DND-41 (cell line): ENCODE measurements at regions not wholly inside any gene's neighbourhood (a gene's known extent, or its start where the extent isn't known, plus 50 kb on each side); places are given as distances from the start of the nearest gene placed in this dataset.

ENCODE experiments used
- ATAC-seq: fragments of 200-7000 bp; cut with Tn5 transposase; 3 replicates; pipeline ENCODE4 v1.9.1; 2021; ENCODE audit warnings: low read depth; ENCODE audit not compliant: insufficient read depth
- DNase-seq: peaks from one replicate; pipeline ENCODE4 v3.0.0-alpha.2; 2020
- H2AFZ ChIP-seq: 2 replicates; pipeline ENCODE4 v1.6.0; 2012; ENCODE audit warnings: low read depth, low read length
- H3K27ac ChIP-seq: 2 replicates; pipeline ENCODE4 v1.5.1; 2012; ENCODE audit warnings: low read length, inconsistent platforms
- H3K27me3 ChIP-seq: fragments of 200-600 bp; sonication (generic); 2 replicates; pipeline ENCODE4 v1.6.0; 2012; ENCODE audit warnings: low read length, mild to moderate bottlenecking, inconsistent platforms; ENCODE audit not compliant: insufficient read depth, poor library complexity
- H3K36me3 ChIP-seq: 2 replicates; pipeline ENCODE4 v1.5.1; 2012; ENCODE audit warnings: low read length, inconsistent platforms; ENCODE audit not compliant: insufficient read depth
- H3K4me1 ChIP-seq: 2 replicates; pipeline ENCODE4 v1.5.1; 2012; ENCODE audit warnings: mild to moderate bottlenecking, low read length; ENCODE audit not compliant: insufficient read depth
- H3K4me2 ChIP-seq: 2 replicates; pipeline ENCODE4 v1.6.0; 2012; ENCODE audit warnings: mild to moderate bottlenecking, moderate library complexity, low read length, inconsistent platforms; ENCODE audit not compliant: insufficient read depth
- H3K4me3 ChIP-seq, 2 experiments: fragments of 200-600 bp in 1 of 2; shearing (Covaris generic) in 1 of 2; 2 replicates each; pipeline ENCODE4 v1.5.1; 2012 to 2016; ENCODE audit warnings: inconsistent platforms in 2 of 2, low read length in 2 of 2, mild to moderate bottlenecking in 2 of 2, low read depth in 1 of 2, moderate library complexity in 1 of 2
- H3K79me2 ChIP-seq: 2 replicates; pipeline ENCODE4 v1.6.0; 2012; ENCODE audit warnings: low read length, inconsistent platforms; ENCODE audit not compliant: insufficient read depth
- H3K9ac ChIP-seq: 2 replicates; pipeline ENCODE4 v1.6.0; 2012; ENCODE audit warnings: low read depth, mild to moderate bottlenecking, inconsistent platforms, low read length, moderate library complexity
- H3K9me3 ChIP-seq: 2 replicates; pipeline ENCODE4 v1.5.1; 2012; ENCODE audit warnings: low read length, moderate library complexity, mild to moderate bottlenecking, inconsistent platforms; ENCODE audit not compliant: insufficient read depth, severe bottlenecking
- H4K20me1 ChIP-seq: 2 replicates; pipeline ENCODE4 v1.6.0; 2012; ENCODE audit warnings: low read length; ENCODE audit not compliant: insufficient read depth
- EZH2 ChIP-seq: IDR thresholded peaks from 3 replicates; pipeline ENCODE4 v1.6.1; 2012; ENCODE audit warnings: borderline replicate concordance, low read depth, mild to moderate bottlenecking, moderate library complexity, low read length, inconsistent platforms; ENCODE audit not compliant: severe bottlenecking
- TF ChIP-seq, protein P1 (sequence below): IDR thresholded peaks from 2 replicates; pipeline ENCODE4 v1.5.1; 2012; ENCODE audit warnings: borderline replicate concordance, low read length, moderate library complexity, mild to moderate bottlenecking; ENCODE audit not compliant: poor library complexity, severe bottlenecking; ENCODE audit errors: extremely low read depth

- H2AFZ ChIP-seq = no peak overlapping the region
- no peaks in the 10 kb centered on the region for H3K9me3 ChIP-seq
- TF ChIP-seq, protein P1, sequence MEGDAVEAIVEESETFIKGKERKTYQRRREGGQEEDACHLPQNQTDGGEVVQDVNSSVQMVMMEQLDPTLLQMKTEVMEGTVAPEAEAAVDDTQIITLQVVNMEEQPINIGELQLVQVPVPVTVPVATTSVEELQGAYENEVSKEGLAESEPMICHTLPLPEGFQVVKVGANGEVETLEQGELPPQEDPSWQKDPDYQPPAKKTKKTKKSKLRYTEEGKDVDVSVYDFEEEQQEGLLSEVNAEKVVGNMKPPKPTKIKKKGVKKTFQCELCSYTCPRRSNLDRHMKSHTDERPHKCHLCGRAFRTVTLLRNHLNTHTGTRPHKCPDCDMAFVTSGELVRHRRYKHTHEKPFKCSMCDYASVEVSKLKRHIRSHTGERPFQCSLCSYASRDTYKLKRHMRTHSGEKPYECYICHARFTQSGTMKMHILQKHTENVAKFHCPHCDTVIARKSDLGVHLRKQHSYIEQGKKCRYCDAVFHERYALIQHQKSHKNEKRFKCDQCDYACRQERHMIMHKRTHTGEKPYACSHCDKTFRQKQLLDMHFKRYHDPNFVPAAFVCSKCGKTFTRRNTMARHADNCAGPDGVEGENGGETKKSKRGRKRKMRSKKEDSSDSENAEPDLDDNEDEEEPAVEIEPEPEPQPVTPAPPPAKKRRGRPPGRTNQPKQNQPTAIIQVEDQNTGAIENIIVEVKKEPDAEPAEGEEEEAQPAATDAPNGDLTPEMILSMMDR = no peak
- TF ChIP-seq EZH2 = no peak
- H4K20me1 ChIP-seq = no peaks in the 10 kb centered on the region
- no peaks in the 10 kb centered on the region for H3K36me3 ChIP-seq
- no peak overlapping the region for H3K9ac ChIP-seq
- no peak overlapping the region for H3K4me2 ChIP-seq
- H3K27me3 ChIP-seq = no peaks in the 10 kb centered on the region
- H3K79me2 ChIP-seq = peaks cover 76% of the 10 kb centered on the region
- no peak overlapping the region for H3K4me3 ChIP-seq
- ATAC-seq (no peak), DNase-seq (no peak)
- no peak overlapping the region for H3K27ac ChIP-seq
- H3K4me1 ChIP-seq = no peaks in the 10 kb centered on the region
Measured at GRCh38 chr1:41999884-42000283, 81.2 kb upstream of the HIVEP3 start.

DNA sequence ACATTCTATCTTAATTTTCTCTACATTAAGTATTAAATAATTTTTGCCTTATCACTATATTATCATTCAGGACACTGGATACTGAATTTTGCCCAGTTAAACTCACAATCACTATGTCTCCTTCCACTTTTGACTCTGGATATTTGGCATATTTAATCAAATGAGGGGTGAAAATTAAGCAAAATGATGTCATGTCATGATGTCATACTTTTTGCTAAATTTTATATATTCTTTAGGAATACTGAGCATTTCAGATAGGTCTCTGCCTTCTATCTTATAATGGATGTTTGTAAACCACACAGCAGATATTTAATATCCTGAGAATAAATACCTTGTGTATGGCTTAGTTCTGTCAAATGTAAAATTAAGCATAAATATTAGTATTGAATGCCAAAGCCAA, 79.5 kb upstream of the HIVEP3 start:
- ATAC-seq (no peak), DNase-seq (no peak)
- no peak overlapping the region for H3K27ac ChIP-seq
- no peak overlapping the region for H3K4me2 ChIP-seq
- H3K9me3 ChIP-seq = peaks cover 3% of the 10 kb centered on the region
- H3K9ac ChIP-seq = no peak overlapping the region
- H3K4me1 ChIP-seq = no peaks in the 10 kb centered on the region
- TF ChIP-seq, protein P1 = no peak
- no peak for TF ChIP-seq EZH2
- no peak overlapping the region for H2AFZ ChIP-seq
- 0 out of 2 replicates have a peak, but pooled peaks cover 5% of the 10 kb centered on the region for H3K36me3 ChIP-seq
- H4K20me1 ChIP-seq = no peaks in the 10 kb centered on the region
- H3K79me2 ChIP-seq = peaks cover 68% of the 10 kb centered on the region
- no peak overlapping the region for H3K4me3 ChIP-seq
- no peaks in the 10 kb centered on the region for H3K27me3 ChIP-seq

DNA sequence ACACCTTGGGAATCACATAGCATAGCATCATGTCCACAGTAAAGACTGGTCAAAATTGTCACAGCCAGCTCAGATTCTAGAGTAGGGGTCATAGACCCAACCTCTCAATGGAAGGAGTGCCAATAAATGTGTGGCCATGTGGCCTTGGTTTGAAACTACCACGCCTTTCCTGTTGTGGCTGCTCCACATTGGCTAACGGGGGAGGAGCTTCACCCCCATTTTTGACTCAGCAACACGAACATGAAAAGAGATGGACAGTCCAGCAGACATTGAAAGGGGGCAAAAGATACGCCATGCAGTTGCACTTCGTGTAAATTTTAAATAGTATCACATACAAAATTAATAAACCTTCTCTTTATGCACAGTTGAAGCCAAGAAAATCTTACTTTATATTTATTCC, 78.4 kb upstream of the HIVEP3 start:
- H3K4me2 ChIP-seq = no peak overlapping the region
- no peak for ATAC-seq

More for the DNA sequence above, 78.4 kb upstream of the HIVEP3 start:
- H3K36me3 ChIP-seq = 0 out of 2 replicates have a peak, but pooled peaks cover 5% of the 10 kb centered on the region
- no peak overlapping the region for H3K9ac ChIP-seq
- no peak overlapping the region for H3K27ac ChIP-seq
- DNase-seq = no peak
- peaks cover 57% of the 10 kb centered on the region for H3K79me2 ChIP-seq
- H2AFZ ChIP-seq = no peak overlapping the region
- TF ChIP-seq, protein P1 = no peak
- TF ChIP-seq EZH2 = no peak
- no peaks in the 10 kb centered on the region for H3K27me3 ChIP-seq
- no peaks in the 10 kb centered on the region for H3K4me1 ChIP-seq
- no peaks in the 10 kb centered on the region for H4K20me1 ChIP-seq
- H3K9me3 ChIP-seq = peaks cover 3% of the 10 kb centered on the region
- no peak overlapping the region for H3K4me3 ChIP-seq
